GM10248 (cell line): ENCODE measurements at regions not wholly inside any gene's neighbourhood (a gene's known extent, or its start where the extent isn't known, plus 50 kb on each side); places are given as distances from the start of the nearest gene placed in this dataset.

Experiments used
- CTCF ChIA-PET: fragments of 300-600 bp; sonication (Branson Sonifier 250); formaldehyde crosslinking; extraction: SDS; loops from one replicate; lab custom pipeline; 2021; ENCODE audit warnings: antibody characterized with exemption; lab: Yijun Ruan, JAX
- POLR2A ChIA-PET: fragments of 350-650 bp; sonication (Branson Sonifier 250); formaldehyde crosslinking; extraction: SDS; loops from one replicate; lab custom pipeline; 2020; ENCODE audit warnings: antibody characterized with exemption; lab: Yijun Ruan, JAX
- DNase-seq: peaks from one replicate; pipeline ENCODE4 v3.0.0; 2012; ENCODE audit errors: extremely low spot score
- CTCF ChIP-seq: IDR thresholded peaks from 2 replicates; pipeline ENCODE4 v1.5.1; 2012; ENCODE audit warnings: mild to moderate bottlenecking, low read depth; ENCODE audit errors: extremely low read depth, missing control alignments, control extremely low read depth

DNA sequence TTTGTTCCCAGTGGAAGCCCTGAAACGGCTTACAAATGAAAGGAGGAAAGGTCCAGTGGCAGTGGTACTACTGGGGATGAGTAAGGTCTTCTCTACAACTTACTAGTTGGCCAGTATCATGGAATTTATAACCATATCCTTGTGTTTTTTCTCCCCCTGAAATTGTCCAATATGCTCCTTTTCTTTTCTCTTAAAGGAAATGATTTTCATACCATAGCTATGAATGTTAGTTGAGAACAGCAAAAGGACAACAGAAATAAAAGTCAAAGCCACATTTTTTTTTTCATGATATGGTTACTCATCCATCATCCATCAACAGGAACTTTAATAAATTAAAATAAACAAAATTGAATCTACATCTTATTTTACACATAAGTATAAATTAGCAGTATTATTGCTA, 450.4 kb downstream of the MFSD1 start:
- no peak for DNase-seq
- CTCF ChIA-PET = interaction anchor here (0.8 to 13.1 kb wide), 11 partner anchors 7 to 1226 kb away, joined by 3 to 86 read pairs (median 6); no protein-coding TSS in a partner anchor
- POLR2A ChIA-PET = no interaction called here
- no peak for TF ChIP-seq CTCF

DNA sequence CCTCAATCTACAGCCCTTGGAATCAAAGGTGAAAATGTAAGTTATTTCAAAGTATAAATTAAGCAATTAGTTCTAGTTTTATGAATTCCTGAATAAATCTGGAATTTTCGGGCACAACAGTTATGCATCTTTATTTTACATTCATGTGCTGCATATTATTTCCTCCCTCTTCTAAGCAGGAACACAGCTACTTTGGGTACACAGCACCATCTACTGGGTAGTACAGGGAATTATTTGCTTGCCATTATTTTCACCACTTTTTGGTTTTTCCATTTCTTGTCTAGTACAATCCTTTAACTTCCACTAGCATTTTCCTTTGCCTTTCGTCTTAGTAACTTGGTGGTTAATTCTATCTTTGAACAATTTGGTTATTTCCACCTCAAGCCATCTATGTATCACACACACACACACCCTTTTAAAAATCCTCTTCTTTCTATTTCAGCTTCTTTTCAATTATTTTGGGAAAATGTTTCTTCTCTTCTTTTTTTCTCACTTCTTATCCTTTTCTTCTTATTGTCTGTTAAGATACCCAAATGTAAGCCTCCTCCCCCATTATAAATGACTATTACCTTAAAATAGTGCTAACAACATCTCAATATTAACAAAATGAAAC, 451.0 kb downstream of the MFSD1 start:
- CTCF ChIA-PET = interaction anchor here (0.7 to 13.1 kb wide), 13 partner anchors 6 to 455 kb away, joined by 3 to 86 read pairs (median 4); no protein-coding TSS in a partner anchor
- TF ChIP-seq CTCF = peak; percentile 54
- POLR2A ChIA-PET = no interaction called here
- DNase-seq = peak; percentile 24

GRCh38 chr3:159253860-159254259, 452.0 kb downstream of the MFSD1 start:
- POLR2A ChIA-PET = no interaction called here
- TF ChIP-seq CTCF = no peak
- CTCF ChIA-PET = interaction anchor here (0.7 to 4.2 kb wide), 7 partner anchors 20 to 526 kb away, joined by 3 to 25 read pairs (median 4); no protein-coding TSS in a partner anchor
- DNase-seq = no peak

GRCh38 chr3:159257954-159258353, 456.1 kb downstream of the MFSD1 start:
- POLR2A ChIA-PET = no interaction called here
- no peak for TF ChIP-seq CTCF
- no peak for DNase-seq
- CTCF ChIA-PET = interaction anchor here (0.9 to 7.9 kb wide), 6 partner anchors 11 to 530 kb away, joined by 3 to 146 read pairs (median 22); no protein-coding TSS in a partner anchor

GRCh38 chr3:159258934-159259333, 457.1 kb downstream of the MFSD1 start:
- ChIA-PET CTCF (interaction anchor here (0.7 to 7.9 kb wide), 13 partner anchors 9 to 547 kb away, joined by 3 to 146 read pairs (median 4); partner anchors contain the start of gene MFSD1), POLR2A (no interaction called here)
- DNase-seq = no peak

More at GRCh38 chr3:159258934-159259333, 457.1 kb downstream of the MFSD1 start:
- TF ChIP-seq CTCF = no peak
